HEK293 (cell line): ENCODE measurements at regions not wholly inside any gene's neighbourhood (a gene's known extent, or its start where the extent isn't known, plus 50 kb on each side); places are given as distances from the start of the nearest gene placed in this dataset.

Experiments
- CTCF ChIA-PET: fragments of 350-600 bp; formaldehyde crosslinking; extraction: SDS; loops from one replicate; lab custom pipeline; 2021; ENCODE audit warnings: antibody characterized with exemption; lab: Yijun Ruan, JAX
- POLR2A ChIA-PET: fragments of 300-600 bp; formaldehyde crosslinking; extraction: SDS; loops from one replicate; lab custom pipeline; 2020; ENCODE audit warnings: antibody characterized with exemption, inconsistent platforms; lab: Yijun Ruan, JAX
- H3K27ac ChIP-seq: fragments of 200-500 bp; sonication (Bioruptor generic); 2 replicates; pipeline ENCODE4 v1.5.1; 2014; ENCODE audit warnings: low read depth, low read length, control low read depth, inconsistent platforms; ENCODE audit errors: extremely low read depth
- H3K36me3 ChIP-seq, 2 experiments: fragments of 200-500 bp in 1 of 2; sonication (Bioruptor generic) in 1 of 2; 1 replicate in 1 of 2; 2 replicates in 1 of 2; pipeline ENCODE4 v1.5.1; 2014 to 2017; ENCODE audit warnings: inconsistent platforms in 2 of 2, low read length in 2 of 2; ENCODE audit not compliant: control insufficient read depth in 2 of 2, insufficient read depth in 1 of 2
- H3K4me1 ChIP-seq: fragments of 200-500 bp; sonication (Bioruptor generic); 2 replicates; pipeline ENCODE4 v1.5.1; 2014; ENCODE audit warnings: mild to moderate bottlenecking, low read length, inconsistent platforms; ENCODE audit not compliant: control insufficient read depth, insufficient read depth
- H3K4me3 ChIP-seq: 2 replicates; pipeline ENCODE4 v1.5.1; 2011; ENCODE audit warnings: low read depth, mild to moderate bottlenecking, control low read depth, low read length, moderate library complexity
- H3K9me3 ChIP-seq: fragments of 200-500 bp; sonication (Bioruptor generic); 2 replicates; pipeline ENCODE4 v1.5.1; 2014; ENCODE audit warnings: low read depth, low read length, inconsistent platforms; ENCODE audit not compliant: control insufficient read depth, insufficient read depth
- ATF2 ChIP-seq: fragments of 450-650 bp; formaldehyde crosslinking; IDR thresholded peaks from 2 replicates; pipeline ENCODE4 v1.5.1; 2016; ENCODE audit warnings: missing biosample characterization, missing genetic modification characterization, low read depth
- ELK4 ChIP-seq: IDR thresholded peaks from 2 replicates; pipeline ENCODE4 v1.6.1; 2011; ENCODE audit warnings: mild to moderate bottlenecking, low read depth, low read length, borderline replicate concordance
- GLI4 ChIP-seq: fragments of 450-650 bp; formaldehyde crosslinking; IDR thresholded peaks from 2 replicates; pipeline ENCODE4 v1.5.1; 2016; ENCODE audit warnings: missing biosample characterization, missing genetic modification characterization
- HOXA7 ChIP-seq: sonication (generic); formaldehyde crosslinking; IDR thresholded peaks from 2 replicates; pipeline ENCODE4 v1.8.1; 2022; ENCODE audit warnings: missing genetic modification reagents, borderline replicate concordance
- KLF7 ChIP-seq: fragments of 450-650 bp; formaldehyde crosslinking; IDR thresholded peaks from 2 replicates; pipeline ENCODE4 v1.5.1; 2016; ENCODE audit warnings: missing biosample characterization, missing genetic modification characterization, borderline replicate concordance
- MZF1 ChIP-seq: fragments of 450-650 bp; formaldehyde crosslinking; IDR thresholded peaks from 2 replicates; pipeline ENCODE4 v1.5.1; 2017; ENCODE audit warnings: missing biosample characterization, missing genetic modification characterization, borderline replicate concordance
- PBX3 ChIP-seq: sonication (generic); formaldehyde crosslinking; IDR thresholded peaks from 2 replicates; pipeline ENCODE4 v1.8.1; 2022; ENCODE audit warnings: mild to moderate bottlenecking, moderate library complexity, missing genetic modification reagents
- YY2 ChIP-seq: fragments of 450-650 bp; formaldehyde crosslinking; IDR thresholded peaks from 2 replicates; pipeline ENCODE4 v1.5.1; 2016; ENCODE audit warnings: missing biosample characterization, missing genetic modification characterization
- ZBTB49 ChIP-seq: fragments of 450-650 bp; formaldehyde crosslinking; IDR thresholded peaks from 2 replicates; pipeline ENCODE4 v1.5.1; 2016; ENCODE audit warnings: missing biosample characterization, missing genetic modification characterization, low read depth
- ZNF132 ChIP-seq: fragments of 450-650 bp; formaldehyde crosslinking; IDR thresholded peaks from 2 replicates; pipeline ENCODE4 v1.5.1; 2017; ENCODE audit warnings: missing biosample characterization, missing genetic modification characterization, borderline replicate concordance
- ZNF26 ChIP-seq: fragments of 450-650 bp; formaldehyde crosslinking; IDR thresholded peaks from 2 replicates; pipeline ENCODE4 v1.5.1; 2016; ENCODE audit warnings: missing biosample characterization, missing genetic modification characterization
- ZNF48 ChIP-seq: fragments of 450-650 bp; formaldehyde crosslinking; IDR thresholded peaks from 2 replicates; pipeline ENCODE4 v1.5.1; 2016; ENCODE audit warnings: missing biosample characterization, missing genetic modification characterization
- ZNF544 ChIP-seq: fragments of 450-650 bp; formaldehyde crosslinking; IDR thresholded peaks from 2 replicates; pipeline ENCODE4 v1.5.0; 2017; ENCODE audit warnings: missing biosample characterization, missing genetic modification characterization
- ZNF658 ChIP-seq: fragments of 450-650 bp; formaldehyde crosslinking; IDR thresholded peaks from 2 replicates; pipeline ENCODE4; 2016; ENCODE audit warnings: missing biosample characterization, missing genetic modification characterization
- ZNF660 ChIP-seq: fragments of 450-650 bp; IDR thresholded peaks from 2 replicates; pipeline ENCODE4 v1.5.1; 2018; ENCODE audit warnings: missing biosample characterization, mild to moderate bottlenecking, missing genetic modification characterization
- ZNF843 ChIP-seq: fragments of 450-650 bp; formaldehyde crosslinking; IDR thresholded peaks from 2 replicates; pipeline ENCODE4 v1.5.1; 2016; ENCODE audit warnings: missing biosample characterization, missing genetic modification characterization
- ZSCAN16 ChIP-seq: fragments of 450-650 bp; formaldehyde crosslinking; IDR thresholded peaks from 2 replicates; pipeline ENCODE4 v1.5.1; 2016; ENCODE audit warnings: missing biosample characterization, missing genetic modification characterization
- ZSCAN18 ChIP-seq: fragments of 450-650 bp; formaldehyde crosslinking; IDR thresholded peaks from 2 replicates; pipeline ENCODE4 v1.5.1; 2016; ENCODE audit warnings: missing biosample characterization, missing genetic modification characterization

- Histone ChIP-seq H3K27ac (no peak overlapping the region), H3K9me3 (no peaks in the 10 kb centered on the region), H3K36me3 (no peaks in the 10 kb centered on the region), H3K4me1 (no peaks in the 10 kb centered on the region), H3K4me3 (no peak overlapping the region)
- POLR2A ChIA-PET: no interaction called here
- CTCF ChIA-PET: no interaction called here
- TF ChIP-seq ELK4 (no peak), ATF2 (no peak), ZBTB49 (tag by site-specific recombination) (no peak), MZF1 (tag by site-specific recombination) (no peak), ZNF132 (tag by site-specific recombination) (no peak), ZSCAN18 (tag by site-specific recombination) (no peak), ZNF48 (tag by site-specific recombination) (no peak), ZNF660 (tag by site-specific recombination) (no peak), KLF7 (tag by site-specific recombination) (no peak), GLI4 (tag by site-specific recombination) (no peak), ZNF26 (tag by site-specific recombination) (no peak), ZNF843 (no peak), ZNF658 (tag by site-specific recombination) (no peak)
These were observed 535.3 kb upstream of the SOX9 start for GRCh38 chr17:71585540-71585939.

- ChIA-PET CTCF (interaction anchor here (0.6 to 1.3 kb wide), 4 partner anchors 9 to 319 kb away, joined by 3 to 4 read pairs (median 3); no protein-coding TSS in a partner anchor), POLR2A (no interaction called here)
- TF ChIP-seq YY2 (tag by site-specific recombination): no peak
- no peak for TF ChIP-seq PBX3 (CRISPR knock-in tag)
- no peak for TF ChIP-seq ZNF544 (tag by site-specific recombination)
- no peak for TF ChIP-seq HOXA7 (CRISPR knock-in tag)
- no peak for TF ChIP-seq ZSCAN16
These were observed 528.4 kb upstream of the SOX9 start for GRCh38 chr17:71592431-71592830.

More at GRCh38 chr17:71592431-71592830, 528.4 kb upstream of the SOX9 start:
- H3K36me3 ChIP-seq: no peaks in the 10 kb centered on the region
- no peak overlapping the region for H3K4me3 ChIP-seq
- H3K9me3 ChIP-seq: no peaks in the 10 kb centered on the region
- H3K4me1 ChIP-seq: no peaks in the 10 kb centered on the region
- no peak overlapping the region for H3K27ac ChIP-seq
